NCI-H2196 treated with DMSO at 0.1 percent for 48 hours (cell line): ENCODE measurements at regions not wholly inside any gene's neighbourhood (a gene's known extent, or its start where the extent isn't known, plus 50 kb on each side); places are given as distances from the start of the nearest gene placed in this dataset.
"Not testable (repeated sequence)": the region's sequence is repeated elsewhere in the genome, so short reads cannot be mapped to it uniquely, and the experiment has no call there.

Source experiments
- DNase-seq: peaks from one replicate; lab custom pipeline; 2025; ENCODE audit not compliant: unreplicated experiment; lab: John Stamatoyannopoulos, UW

DNA sequence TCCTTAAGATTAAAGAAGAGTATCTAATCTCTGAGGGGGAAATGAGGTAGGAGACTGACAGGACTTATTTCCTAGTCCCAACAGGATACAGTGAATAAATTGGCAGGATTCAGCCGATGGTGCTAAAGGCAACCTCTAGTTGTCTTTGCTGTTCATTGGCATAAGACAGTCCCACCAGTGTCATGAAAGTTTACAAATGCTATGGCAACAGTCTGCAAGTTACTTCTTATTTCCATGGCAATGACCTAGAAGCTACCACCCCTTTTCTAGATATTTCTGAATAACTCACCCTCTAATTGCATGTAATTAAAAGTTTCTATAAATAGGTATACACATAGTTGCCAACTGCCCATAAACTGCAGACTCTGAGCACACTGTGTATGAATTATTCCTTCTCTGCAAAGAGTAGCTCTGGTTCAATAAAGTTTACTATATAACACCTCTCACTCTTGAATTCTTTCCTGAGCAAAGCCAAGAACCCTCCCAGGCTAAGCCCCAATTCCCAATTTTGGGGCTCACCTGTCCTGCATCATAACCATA, 172.7 kb upstream of the LRATD1 start:
- DNase-seq: no peak

GRCh38 chr2:14475994-14476393, 156.5 kb upstream of the LRATD1 start:
- no peak for DNase-seq

DNA sequence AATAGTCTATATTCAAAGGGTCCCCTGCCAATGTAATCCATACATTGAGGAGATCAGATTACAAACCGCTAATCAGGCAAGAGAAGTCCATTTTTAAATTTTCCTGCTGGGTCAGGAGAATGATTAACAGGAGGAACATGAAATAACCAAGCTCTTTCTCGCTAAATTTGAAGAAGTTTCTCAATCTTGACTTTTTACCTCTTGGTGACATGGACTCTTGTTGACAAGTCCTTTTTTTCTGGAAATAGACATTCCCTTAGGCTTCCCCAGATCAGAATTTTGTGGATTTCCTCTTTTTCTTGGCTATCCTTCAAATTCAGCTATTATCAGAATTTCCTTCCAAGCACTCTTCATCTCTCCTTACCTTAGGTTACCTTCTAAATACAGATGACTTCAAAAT, 153.0 kb upstream of the LRATD1 start:
- no peak for DNase-seq

GRCh38 chr2:14480120-14480519, 152.4 kb upstream of the LRATD1 start:
- DNase-seq: no peak

- DNase-seq: no peak
Measured at GRCh38 chr2:14480906-14481305, 151.6 kb upstream of the LRATD1 start.

GRCh38 chr2:14492920-14493503, 139.5 kb upstream of the LRATD1 start:
- no peak for DNase-seq

GRCh38 chr2:14494759-14495158, 137.8 kb upstream of the LRATD1 start:
- no peak for DNase-seq

- DNase-seq: no peak
Measured at GRCh38 chr2:14501061-14501460, 131.5 kb upstream of the LRATD1 start.

DNA sequence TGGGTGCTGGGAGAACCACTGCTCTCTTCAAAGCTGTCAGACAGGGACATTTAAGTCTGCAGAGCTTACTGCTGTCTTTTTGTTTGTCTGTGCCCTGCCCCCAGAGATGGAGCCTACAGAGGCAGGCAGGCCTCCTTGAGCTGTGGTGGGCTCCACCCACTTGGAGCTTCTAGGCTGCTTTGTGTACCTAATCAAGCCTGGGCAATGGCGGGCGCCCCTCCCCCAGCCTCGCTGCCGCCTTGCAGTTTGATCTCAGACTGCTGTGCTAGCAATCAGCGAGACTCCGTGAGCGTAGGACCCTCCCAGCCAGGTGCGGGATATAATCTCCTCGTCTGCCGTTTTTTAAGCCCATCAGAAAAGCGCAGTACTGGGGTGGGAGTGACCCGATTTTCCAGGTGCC, 125.6 kb upstream of the LRATD1 start:
- not testable (repeated sequence) for DNase-seq

GRCh38 chr2:14511541-14511940, 121.0 kb upstream of the LRATD1 start:
- DNase-seq: no peak

DNA sequence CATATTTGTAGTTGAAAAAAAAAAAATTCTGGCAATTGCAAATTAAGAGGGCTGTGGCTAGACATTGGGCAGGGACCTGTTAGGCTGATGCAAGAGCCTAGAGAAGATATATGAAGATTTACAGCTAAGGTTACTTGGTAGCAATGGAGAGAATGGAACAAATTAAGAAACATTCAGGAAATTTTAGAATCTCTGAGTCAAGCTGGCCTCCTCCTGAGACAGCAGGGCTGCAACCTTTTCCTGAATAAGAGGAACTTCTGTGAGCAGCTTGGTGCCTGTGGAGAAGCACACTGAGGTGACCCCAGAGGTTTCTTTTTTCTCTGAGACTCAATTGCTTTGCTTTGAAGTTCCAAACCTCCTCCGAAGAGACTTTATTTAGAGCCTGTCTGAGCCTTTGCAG, 118.6 kb upstream of the LRATD1 start:
- DNase-seq: no peak

- DNase-seq: no peak
Measured at GRCh38 chr2:14516844-14517243, 115.7 kb upstream of the LRATD1 start.

DNA sequence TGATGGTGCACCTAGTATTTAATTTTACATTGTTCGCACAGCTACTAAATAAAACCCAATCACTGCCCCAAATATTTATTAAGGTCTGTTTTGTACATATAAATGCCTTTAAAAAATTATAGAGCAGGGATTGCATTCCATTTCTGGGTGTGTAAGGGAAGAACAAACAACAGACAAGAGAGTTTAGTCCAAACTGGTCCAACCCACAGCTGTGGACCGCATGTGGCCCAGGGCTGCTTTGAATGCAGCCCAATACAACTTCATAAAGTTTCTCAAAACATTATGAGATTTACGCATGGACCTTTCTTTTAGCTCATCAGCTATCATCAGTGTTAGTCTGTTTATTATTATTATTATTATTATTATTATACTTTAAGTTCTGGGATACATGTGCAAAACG, 114.8 kb upstream of the LRATD1 start:
- no peak for DNase-seq

DNA sequence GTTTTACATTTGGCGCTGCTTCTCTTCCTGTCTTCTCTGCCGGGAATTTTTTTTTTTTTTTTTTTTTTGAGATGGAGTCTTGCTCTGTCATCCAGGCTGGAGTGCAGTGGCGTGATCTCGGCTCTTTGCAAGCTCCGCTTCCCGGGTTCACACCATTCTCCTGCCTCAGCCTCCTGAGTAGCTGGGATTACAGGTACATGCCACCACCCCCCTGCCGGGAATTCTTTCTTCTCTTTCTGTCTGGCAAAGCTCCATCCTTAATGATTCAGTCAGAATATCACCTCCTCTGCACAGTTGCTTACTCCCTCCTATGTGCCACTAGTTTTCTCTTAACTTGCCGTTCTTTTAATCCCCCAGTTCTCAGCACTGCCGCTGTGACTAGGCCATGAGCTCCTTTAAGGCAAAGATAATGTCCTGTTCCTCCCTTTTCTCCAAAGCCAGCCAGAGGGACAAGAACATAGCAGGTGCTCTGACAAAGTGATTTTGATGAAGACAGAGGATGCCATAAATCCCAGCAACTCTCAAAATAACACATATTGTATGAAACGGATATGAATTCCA, 112.1 kb upstream of the LRATD1 start:
- no peak for DNase-seq

DNA sequence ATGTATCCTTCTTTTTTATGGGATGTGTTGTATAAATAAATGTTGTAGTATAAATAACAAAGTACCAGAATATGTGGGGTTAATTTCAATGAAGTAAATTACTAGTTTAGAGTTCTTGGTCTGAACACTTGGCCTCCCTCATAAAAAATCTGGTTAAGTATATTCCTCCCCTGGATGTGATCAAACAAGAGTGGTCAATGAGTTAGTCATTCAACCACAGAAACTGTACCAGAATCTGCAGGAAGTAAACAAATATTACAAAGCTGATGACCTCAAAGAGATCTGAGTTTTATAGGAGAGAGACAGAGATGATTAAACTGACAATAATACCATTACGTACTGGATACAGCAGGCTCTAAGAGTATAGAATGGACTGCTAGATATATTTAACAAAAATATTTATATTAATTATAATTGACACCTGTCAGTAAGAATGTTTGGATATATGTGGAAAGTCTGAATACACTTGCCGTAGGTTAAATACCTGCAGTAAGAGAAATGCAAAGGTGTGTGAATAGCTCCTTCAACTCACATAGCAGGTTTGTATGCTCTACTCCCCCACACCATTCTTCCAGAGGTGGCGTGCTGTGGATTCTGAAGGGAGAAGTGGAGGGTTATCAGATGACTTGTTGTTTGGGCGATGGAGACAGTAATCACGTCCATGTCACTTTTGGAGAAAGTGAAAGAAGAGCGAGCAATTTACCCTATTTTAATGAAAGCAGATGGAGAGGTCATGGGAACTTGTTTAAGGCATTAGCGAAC, 108.3 kb upstream of the LRATD1 start:
- DNase-seq: no peak

DNA sequence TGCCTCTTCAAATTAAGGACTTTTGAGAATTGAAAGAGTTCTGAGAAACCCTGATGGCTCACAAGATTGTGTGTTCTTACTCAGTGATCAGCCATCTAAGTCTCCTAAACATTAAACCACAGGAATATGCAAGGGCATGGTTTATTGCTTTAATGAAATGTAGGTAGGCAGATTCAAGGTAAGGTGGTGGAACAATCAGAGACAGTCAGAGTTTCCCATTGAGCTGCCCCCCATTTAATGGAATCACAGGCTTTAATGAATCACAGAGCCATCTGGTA, 107.8 kb upstream of the LRATD1 start:
- DNase-seq: no peak

- no peak for DNase-seq
Measured at GRCh38 chr2:14530506-14530905, 102.0 kb upstream of the LRATD1 start.

- DNase-seq: no peak
Measured at GRCh38 chr2:14533131-14533757, 99.3 kb upstream of the LRATD1 start.

GRCh38 chr2:14535156-14535555, 97.4 kb upstream of the LRATD1 start:
- DNase-seq: no peak

DNA sequence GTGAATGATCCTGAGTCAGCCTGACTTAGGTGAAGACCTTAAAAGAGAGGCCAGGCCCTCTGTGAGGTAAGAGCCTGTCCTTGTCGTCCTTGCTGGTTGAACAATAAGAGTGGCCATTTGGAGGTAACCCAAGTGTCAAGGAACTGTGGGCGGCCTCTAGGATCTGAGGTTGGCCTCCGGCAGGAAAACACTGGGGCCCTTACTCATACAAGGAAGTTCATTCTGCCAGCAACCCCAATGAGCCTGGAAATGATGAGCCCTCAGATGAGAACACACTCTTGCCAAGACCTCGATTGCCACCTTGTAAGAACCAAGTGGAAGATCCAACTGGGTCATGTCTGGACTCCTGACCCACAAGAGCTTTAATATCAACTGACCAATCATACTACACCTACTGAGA, 95.5 kb upstream of the LRATD1 start:
- no peak for DNase-seq

DNA sequence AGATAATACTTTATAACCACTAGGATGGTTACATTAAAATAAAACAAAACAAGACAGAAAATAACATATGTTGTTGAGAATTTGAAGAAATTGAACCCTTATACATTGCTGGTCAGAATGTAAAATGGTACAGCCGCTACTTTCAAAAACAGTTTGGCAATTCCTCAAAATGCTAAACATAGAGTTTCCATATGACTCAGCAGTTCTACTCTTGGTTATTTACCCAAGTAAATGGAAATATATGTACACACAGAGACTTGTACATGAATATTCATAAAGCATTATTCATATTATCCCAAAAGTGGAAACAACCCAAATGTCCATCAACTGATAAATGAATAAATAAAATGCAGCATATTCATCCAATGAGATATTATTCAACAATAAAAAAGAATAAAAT, 92.5 kb upstream of the LRATD1 start:
- DNase-seq: no peak

DNA sequence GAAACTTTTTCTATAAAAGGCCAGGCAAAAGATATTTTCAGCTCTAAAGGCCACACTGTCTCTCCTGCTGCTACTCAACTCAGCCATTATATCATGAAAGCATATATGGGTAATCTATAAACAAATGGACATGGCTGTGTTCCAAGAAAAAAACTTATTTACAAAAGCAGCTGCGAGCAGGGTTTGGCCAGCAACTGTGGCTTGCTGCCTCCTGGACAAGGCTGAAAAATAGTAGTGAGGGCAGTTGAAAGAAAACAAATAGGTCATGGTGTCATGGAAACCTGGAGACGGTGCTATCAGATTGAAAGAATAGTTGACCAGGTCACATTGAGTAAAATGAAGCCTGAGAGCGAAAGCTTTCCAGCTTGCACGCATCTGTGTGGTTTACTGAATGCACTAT, 89.2 kb upstream of the LRATD1 start:
- peak; percentile 51 for DNase-seq
